ENCODE measurements at regions not wholly inside any gene's neighbourhood (a gene's known extent, or its start where the extent isn't known, plus 50 kb on each side); places are given as distances from the start of the nearest gene placed in this dataset.

DNA sequence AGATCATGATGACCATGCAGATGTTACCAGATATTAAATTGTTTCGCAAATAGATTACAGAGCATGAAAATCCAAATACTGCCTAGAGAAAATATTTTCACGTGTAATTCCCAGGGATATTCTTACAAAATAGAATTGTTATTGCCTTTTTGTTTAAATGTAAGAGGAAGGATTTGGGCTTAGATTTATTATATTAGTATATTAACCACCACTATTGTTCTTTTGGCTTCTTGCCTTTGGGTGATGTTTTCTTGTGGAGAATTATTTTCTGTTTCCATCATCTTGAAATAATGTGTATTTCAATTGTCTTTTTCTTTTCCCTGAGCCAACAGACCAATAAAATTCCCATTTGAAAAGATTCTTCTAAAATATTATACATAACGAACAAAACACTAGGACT, 109.7 kb upstream of the NUDT7 start:
- TF ChIP-seq, protein P1, sequence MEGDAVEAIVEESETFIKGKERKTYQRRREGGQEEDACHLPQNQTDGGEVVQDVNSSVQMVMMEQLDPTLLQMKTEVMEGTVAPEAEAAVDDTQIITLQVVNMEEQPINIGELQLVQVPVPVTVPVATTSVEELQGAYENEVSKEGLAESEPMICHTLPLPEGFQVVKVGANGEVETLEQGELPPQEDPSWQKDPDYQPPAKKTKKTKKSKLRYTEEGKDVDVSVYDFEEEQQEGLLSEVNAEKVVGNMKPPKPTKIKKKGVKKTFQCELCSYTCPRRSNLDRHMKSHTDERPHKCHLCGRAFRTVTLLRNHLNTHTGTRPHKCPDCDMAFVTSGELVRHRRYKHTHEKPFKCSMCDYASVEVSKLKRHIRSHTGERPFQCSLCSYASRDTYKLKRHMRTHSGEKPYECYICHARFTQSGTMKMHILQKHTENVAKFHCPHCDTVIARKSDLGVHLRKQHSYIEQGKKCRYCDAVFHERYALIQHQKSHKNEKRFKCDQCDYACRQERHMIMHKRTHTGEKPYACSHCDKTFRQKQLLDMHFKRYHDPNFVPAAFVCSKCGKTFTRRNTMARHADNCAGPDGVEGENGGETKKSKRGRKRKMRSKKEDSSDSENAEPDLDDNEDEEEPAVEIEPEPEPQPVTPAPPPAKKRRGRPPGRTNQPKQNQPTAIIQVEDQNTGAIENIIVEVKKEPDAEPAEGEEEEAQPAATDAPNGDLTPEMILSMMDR (IDR thresholded peaks at IDR 0.05; ENCODE audit: extremely low read depth, insufficient read depth, missing control alignments), result no peak
- DNase-seq (ENCODE audit: low spot score), result no peak
- in situ Hi-C loops (cut with MboI; ENCODE audit: low pct_unique_long_range_greater_than_20kb, low sequenced_read_pairs, unreplicated experiment), result no loop called here

DNA sequence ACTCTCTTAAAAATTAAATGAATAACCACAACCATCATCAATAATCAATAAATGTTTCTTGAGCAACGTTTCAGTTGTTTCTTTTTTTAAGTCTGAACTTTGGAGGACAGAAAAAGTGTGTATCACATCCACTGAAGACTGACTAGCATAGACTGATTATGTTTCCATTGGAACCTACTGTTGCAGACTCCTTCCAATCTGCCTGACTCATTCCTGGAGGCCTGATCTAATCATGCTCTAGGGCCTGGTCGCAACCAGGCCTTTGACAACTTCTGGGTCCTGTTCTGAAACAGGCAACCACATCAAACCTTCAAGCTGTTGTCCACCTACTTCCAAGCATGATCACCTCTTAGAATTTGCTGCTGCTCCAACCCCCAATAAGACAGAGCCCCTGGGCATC, 109.2 kb upstream of the NUDT7 start:
- in situ Hi-C loops (cut with MboI; ENCODE audit: low pct_unique_long_range_greater_than_20kb, low sequenced_read_pairs, unreplicated experiment), result no loop called here

DNA sequence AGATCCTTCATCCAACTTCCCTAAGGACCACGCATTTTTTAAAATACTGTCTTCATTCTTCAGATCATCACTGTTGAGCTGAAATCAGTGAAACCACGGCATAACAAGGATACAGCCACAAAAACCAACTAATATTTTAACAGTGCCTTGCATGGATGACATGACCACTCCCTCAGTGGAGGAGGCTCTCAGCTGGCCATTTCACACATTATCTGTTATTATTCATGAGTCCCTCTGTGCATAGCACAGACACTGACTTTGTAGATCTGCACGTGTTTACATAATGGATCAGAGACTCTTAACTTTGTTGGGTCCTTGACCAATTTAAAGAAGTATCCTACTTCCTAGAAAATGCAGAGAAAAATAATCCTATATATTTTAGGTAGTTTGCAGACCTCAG, 104.8 kb upstream of the NUDT7 start:
- TF ChIP-seq, protein P1 (IDR thresholded peaks at IDR 0.05; ENCODE audit: extremely low read depth, insufficient read depth, missing control alignments), result no peak

More for the DNA sequence above, 109.2 kb upstream of the NUDT7 start:
- TF ChIP-seq, protein P1 (IDR thresholded peaks at IDR 0.05; ENCODE audit: extremely low read depth, insufficient read depth, missing control alignments), result no peak
- no peak for DNase-seq (ENCODE audit: low spot score)

DNA sequence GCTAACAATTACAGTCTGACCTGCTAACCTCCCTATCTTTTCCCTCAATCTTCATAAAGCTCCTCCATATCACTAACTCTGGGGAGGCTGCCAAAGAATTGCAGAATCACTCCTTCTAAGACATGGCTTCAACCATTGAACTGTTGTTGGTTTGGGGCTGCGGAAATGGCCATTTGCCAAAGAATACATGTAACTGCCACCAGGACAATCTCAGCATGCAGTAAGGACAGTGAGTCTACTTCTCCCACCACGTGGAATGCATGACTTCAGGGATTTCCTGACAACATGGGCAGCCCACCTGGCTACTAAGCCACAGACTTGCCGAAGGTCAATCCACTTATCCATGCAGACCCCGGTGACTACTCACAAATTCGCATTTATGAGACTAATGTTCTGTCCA, 104.3 kb upstream of the NUDT7 start:
- DNase-seq (ENCODE audit: low spot score), result no peak
- TF ChIP-seq, protein P1 (IDR thresholded peaks at IDR 0.05; ENCODE audit: extremely low read depth, insufficient read depth, missing control alignments), result no peak
- in situ Hi-C loops (cut with MboI; ENCODE audit: low pct_unique_long_range_greater_than_20kb, low sequenced_read_pairs, unreplicated experiment), result no loop called here

More for the DNA sequence above, 104.8 kb upstream of the NUDT7 start:
- no peak for DNase-seq (ENCODE audit: low spot score)
- in situ Hi-C loops (cut with MboI; ENCODE audit: low pct_unique_long_range_greater_than_20kb, low sequenced_read_pairs, unreplicated experiment), result no loop called here

DNA sequence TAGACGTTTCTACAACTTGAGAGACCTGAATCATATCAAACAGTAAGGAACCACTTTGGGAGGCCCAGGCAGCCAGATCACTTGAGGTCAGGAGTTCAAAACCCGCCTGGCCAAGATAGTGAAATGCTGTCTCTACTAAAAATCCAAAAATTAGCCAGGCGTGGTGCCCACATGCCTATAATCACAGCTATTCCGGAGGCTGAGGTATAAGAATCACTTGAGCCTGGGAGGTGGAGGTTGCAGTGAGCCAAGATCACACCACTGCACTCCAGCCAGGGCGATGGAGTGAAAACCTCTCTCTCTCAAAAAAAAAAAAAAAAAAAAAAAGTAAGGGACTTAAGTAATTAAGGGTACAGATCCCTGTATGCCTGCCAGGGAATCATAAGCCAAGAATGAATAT, 103.4 kb upstream of the NUDT7 start:
- DNase-seq (ENCODE audit: low spot score), result no peak
- TF ChIP-seq, protein P1 (IDR thresholded peaks at IDR 0.05; ENCODE audit: extremely low read depth, insufficient read depth, missing control alignments), result no peak
- in situ Hi-C loops (cut with MboI; ENCODE audit: low pct_unique_long_range_greater_than_20kb, low sequenced_read_pairs, unreplicated experiment), result no loop called here

DNA sequence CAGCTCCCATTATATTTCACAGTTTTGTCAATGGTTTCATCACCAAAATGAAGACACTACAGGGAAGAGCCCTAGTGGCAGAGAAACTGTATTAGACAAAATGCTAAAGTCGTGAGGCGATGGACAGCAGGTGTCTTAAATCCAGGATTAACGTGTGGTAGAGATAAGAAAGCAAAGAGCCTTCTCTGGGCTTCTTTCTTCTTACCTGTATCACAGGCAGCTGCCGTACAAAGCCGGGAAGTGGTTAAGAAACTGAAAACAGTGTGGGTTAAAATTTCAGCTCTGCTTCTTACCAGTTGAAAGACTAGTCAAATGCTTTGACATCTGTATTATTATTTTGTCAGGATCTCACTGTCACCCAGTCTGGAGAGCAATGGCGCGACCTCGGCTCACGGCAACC, 98.2 kb upstream of the NUDT7 start:
- TF ChIP-seq, protein P1 (IDR thresholded peaks at IDR 0.05; ENCODE audit: extremely low read depth, insufficient read depth, missing control alignments), result no peak
- DNase-seq (ENCODE audit: low spot score), result no peak
- in situ Hi-C loops (cut with MboI; ENCODE audit: low pct_unique_long_range_greater_than_20kb, low sequenced_read_pairs, unreplicated experiment), result no loop called here

DNA sequence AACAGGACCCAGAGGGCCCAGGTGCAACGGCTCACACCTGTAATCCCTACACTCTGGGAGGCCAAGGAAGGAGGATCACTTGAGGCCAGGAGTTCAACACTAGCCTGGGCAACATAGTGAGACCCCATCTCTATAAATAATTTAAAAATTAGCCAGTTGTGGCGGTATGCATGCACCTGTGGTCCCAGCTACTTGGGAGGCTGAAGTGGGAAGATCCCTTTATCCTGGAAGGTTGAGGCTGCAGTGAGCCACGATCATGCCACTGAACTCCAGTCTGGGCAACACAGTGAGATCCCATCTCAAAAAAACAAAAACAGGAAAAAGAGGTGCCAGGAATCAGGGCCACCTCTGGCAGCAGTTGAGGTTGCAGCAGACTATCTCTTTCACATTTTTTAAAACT, 85.7 kb upstream of the NUDT7 start:
- TF ChIP-seq, protein P1 (IDR thresholded peaks at IDR 0.05; ENCODE audit: extremely low read depth, insufficient read depth, missing control alignments), result no peak
- in situ Hi-C loops (cut with MboI; ENCODE audit: low pct_unique_long_range_greater_than_20kb, low sequenced_read_pairs, unreplicated experiment), result no loop called here
- DNase-seq (ENCODE audit: low spot score), result no peak
